ENCODE measurements at regions not wholly inside any gene's neighbourhood (a gene's known extent, or its start where the extent isn't known, plus 50 kb on each side); places are given as distances from the start of the nearest gene placed in this dataset.
"Not testable (repeated sequence)": the region's sequence is repeated elsewhere in the genome, so short reads cannot be mapped to it uniquely, and the experiment has no call there.

DNA sequence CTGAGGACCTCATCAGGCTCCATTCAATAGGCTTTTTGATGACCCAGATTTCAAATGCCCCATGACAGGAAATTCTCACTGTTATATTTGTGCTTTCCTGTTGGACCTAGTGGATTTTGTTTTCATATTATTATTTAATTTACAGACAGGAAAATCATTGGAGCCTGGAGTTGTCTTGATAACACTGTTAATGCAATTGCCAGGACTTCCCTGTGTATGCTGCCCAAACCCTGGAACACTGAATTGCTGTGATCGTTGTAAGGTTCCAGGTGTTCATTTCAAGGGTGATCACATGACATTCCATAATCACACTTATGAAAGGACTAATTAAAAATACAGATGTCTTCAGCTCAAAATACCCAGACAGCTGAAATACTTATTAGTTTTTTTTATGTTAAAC, 783.2 kb downstream of the DHX35 start:
- Histone ChIP-seq H3K4me1 (no peaks in the 10 kb centered on the region), H3K9me3 (peaks cover 0 to 12% (median 0%) of the 10 kb centered on the region in 3 donors), H3K4me3 (no peak overlapping the region), H3K27ac (no peak overlapping the region), H3K27me3 (no peaks in the 10 kb centered on the region), H3K36me3 (no peaks in the 10 kb centered on the region)
- TF ChIP-seq POLR2AphosphoS5 (IDR thresholded peaks at IDR 0.05) (no peak), EP300 (IDR thresholded peaks at IDR 0.05) (no peak), POLR2A (IDR thresholded peaks at IDR 0.05) (no peak)
- TF ChIP-seq, protein P1, sequence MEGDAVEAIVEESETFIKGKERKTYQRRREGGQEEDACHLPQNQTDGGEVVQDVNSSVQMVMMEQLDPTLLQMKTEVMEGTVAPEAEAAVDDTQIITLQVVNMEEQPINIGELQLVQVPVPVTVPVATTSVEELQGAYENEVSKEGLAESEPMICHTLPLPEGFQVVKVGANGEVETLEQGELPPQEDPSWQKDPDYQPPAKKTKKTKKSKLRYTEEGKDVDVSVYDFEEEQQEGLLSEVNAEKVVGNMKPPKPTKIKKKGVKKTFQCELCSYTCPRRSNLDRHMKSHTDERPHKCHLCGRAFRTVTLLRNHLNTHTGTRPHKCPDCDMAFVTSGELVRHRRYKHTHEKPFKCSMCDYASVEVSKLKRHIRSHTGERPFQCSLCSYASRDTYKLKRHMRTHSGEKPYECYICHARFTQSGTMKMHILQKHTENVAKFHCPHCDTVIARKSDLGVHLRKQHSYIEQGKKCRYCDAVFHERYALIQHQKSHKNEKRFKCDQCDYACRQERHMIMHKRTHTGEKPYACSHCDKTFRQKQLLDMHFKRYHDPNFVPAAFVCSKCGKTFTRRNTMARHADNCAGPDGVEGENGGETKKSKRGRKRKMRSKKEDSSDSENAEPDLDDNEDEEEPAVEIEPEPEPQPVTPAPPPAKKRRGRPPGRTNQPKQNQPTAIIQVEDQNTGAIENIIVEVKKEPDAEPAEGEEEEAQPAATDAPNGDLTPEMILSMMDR (IDR thresholded peaks at IDR 0.05), result no peak
- 70 to 73% methylated on average over 1 of the region's 1 CpG for WGBS, 2 donors (ENCODE audit: low coverage in 1 of 2)
- no peak for ATAC-seq

DNA sequence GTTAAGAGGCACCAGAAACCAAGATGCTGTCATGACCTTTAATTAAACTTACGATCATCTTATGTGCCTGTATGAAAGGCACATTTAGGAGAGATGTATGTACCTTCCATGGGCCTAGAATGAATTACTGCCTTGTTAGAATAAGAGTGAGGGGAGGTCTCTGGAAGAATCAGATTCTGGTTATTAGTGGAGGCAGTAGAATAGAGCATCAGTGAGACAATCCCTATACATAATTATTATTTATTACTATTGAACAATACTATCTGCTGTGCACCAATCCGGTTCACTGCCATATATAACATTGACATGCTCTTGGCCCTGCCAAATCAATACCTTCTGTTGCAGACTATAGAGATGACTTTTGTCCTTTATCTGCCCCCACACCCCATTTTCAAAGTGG, 776.5 kb downstream of the DHX35 start:
- H3K36me3 ChIP-seq, result no peaks in the 10 kb centered on the region
- H3K27me3 ChIP-seq, result no peaks in the 10 kb centered on the region
- H3K4me1 ChIP-seq, result no peaks in the 10 kb centered on the region
- no peak overlapping the region for H3K4me3 ChIP-seq
- WGBS, 2 donors (ENCODE audit: low coverage in 1 of 2), result 93 to 100% methylated on average over 1 to 2 of the region's 2 CpGs
- H3K27ac ChIP-seq, result no peak overlapping the region
- TF ChIP-seq EP300 (IDR thresholded peaks at IDR 0.05), result no peak
- TF ChIP-seq POLR2AphosphoS5 (IDR thresholded peaks at IDR 0.05), result no peak
- TF ChIP-seq, protein P1 (IDR thresholded peaks at IDR 0.05), result no peak
- H3K9me3 ChIP-seq, result peaks cover 0 to under 1% (median 0%) of the 10 kb centered on the region in 3 donors
- ATAC-seq, result no peak

DNA sequence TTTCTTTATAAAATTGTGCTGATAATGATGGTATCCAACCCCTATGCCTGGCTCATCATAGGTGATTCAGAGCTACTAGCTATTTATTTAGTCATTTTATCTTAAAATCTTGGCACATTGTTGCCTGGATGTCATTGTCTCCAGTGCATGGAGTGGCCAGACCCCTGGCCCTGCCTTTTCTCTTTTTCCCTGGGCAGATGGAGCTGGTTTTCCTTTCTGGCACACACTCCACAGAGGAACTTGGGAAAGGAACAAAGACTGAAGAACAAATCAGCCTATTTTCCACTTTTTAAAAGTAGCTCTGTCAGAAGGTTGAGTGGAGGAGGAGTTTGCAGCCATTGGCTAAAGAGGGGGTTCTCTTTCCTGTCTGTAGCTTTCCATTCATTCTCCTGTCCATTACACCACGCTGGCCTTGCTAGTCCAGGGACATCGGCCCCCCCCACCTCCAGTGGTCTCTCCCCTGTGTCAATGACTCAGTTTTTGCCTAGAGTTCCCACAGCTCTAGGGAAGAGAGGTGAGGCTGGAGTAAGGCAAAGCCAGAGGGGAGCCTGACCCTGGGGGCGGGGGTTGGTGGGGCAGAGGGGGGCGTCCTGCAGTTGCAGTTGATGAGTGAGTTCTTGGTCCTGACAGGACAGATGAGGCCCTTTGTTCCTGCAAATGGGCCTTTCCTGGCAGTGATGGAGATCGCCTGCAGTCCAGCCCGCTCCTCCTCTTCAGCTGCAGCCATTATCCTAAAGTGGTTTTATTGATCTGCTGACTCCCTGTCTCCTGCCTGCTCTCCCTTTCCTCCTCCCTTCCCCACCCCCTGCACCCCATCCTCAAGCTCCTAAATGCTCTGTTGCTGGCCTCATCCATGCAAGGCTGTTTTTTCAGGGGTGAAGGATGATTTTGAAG, 774.5 kb downstream of the DHX35 start:
- no peak for ATAC-seq
- Histone ChIP-seq H3K9me3 (peaks cover 0 to 12% (median 0%) of the 10 kb centered on the region in 3 donors), H3K4me3 (no peak overlapping the region), H3K27me3 (no peaks in the 10 kb centered on the region), H3K36me3 (no peaks in the 10 kb centered on the region), H3K27ac (no peak overlapping the region), H3K4me1 (no peaks in the 10 kb centered on the region)
- TF ChIP-seq POLR2AphosphoS5 (IDR thresholded peaks at IDR 0.05) (no peak), EP300 (IDR thresholded peaks at IDR 0.05) (no peak), POLR2A (IDR thresholded peaks at IDR 0.05) (no peak)
- TF ChIP-seq, protein P1 (IDR thresholded peaks at IDR 0.05), result no peak
- 80 to 83% methylated on average over 1 to 4 of the region's 6 CpGs for WGBS, 2 donors (ENCODE audit: low coverage in 1 of 2)

DNA sequence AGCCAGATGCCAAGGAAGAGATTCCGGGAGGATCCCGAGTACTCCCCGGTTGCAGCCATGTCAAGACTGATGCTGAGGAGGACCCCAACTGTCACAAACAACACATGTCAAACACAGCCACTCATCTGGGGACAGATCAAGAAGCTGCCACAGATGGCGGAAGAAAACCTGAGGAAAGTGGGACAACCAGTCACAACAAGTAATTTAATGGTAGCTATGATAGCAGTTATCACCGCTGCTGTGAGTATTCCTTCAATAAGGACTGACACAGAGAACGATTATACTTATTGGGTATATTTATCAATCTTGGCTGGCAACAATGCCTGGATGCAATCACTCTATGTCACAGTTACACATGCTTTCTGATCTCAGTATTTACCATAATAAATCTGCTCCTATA, 763.4 kb downstream of the DHX35 start:
- 93 to 94% methylated on average over 5 to 6 of the region's 6 CpGs for WGBS, 2 donors (ENCODE audit: low coverage in 1 of 2)

DNA sequence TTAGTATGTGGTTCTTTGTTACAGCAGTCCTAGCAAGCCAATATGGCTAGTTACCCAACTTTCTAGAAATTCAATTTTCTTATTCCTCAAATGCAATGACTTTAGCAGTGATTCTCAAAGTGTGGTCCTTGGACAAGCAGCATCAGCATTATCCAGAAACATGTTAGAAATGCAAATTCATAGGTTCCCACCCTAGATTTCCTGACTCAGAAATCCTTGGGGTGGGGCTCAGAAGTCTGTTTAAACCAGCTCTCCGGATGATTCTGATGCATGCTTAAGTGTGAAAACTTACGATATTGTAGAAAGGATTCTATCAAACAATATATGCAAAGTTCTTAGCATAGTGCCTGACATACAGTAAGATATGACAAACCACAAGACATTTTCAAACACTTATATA, 757.1 kb downstream of the DHX35 start:
- H3K36me3 ChIP-seq, result no peaks in the 10 kb centered on the region
- no peak for ATAC-seq
- TF ChIP-seq POLR2AphosphoS5 (IDR thresholded peaks at IDR 0.05), result no peak
- TF ChIP-seq, protein P1 (IDR thresholded peaks at IDR 0.05), result no peak
- no peak for TF ChIP-seq POLR2A (IDR thresholded peaks at IDR 0.05)
- no peak for TF ChIP-seq EP300 (IDR thresholded peaks at IDR 0.05)
- H3K4me1 ChIP-seq, result no peaks in the 10 kb centered on the region
- no peak overlapping the region for H3K4me3 ChIP-seq
- no peak overlapping the region for H3K27ac ChIP-seq
- H3K9me3 ChIP-seq, result no peaks in the 10 kb centered on the region
- H3K27me3 ChIP-seq, result no peaks in the 10 kb centered on the region
- WGBS, 2 donors (ENCODE audit: low coverage in 1 of 2), result 79 to 100% methylated on average over 2 of the region's 2 CpGs

More for the DNA sequence above, 763.4 kb downstream of the DHX35 start:
- not testable (repeated sequence) for H3K36me3 ChIP-seq, H3K27me3 ChIP-seq, H3K4me1 ChIP-seq, H3K4me3 ChIP-seq, H3K27ac ChIP-seq, ATAC-seq
- H3K9me3 ChIP-seq, result peaks cover 0 to 46% (median 0%) of the 10 kb centered on the region in 3 donors
